NT2/D1 (cell line): ENCODE measurements at regions not wholly inside any gene's neighbourhood (a gene's known extent, or its start where the extent isn't known, plus 50 kb on each side); places are given as distances from the start of the nearest gene placed in this dataset.
"Not testable (repeated sequence)": the region's sequence is repeated elsewhere in the genome, so short reads cannot be mapped to it uniquely, and the experiment has no call there.

Experiments
- DNase-seq: peaks from one replicate; pipeline ENCODE4 v3.0.0-alpha.2; 2011; ENCODE audit warnings: low read depth, low spot score
- H3K27me3 ChIP-seq: 2 replicates; pipeline ENCODE4 v1.6.0; 2011; ENCODE audit warnings: mild to moderate bottlenecking; ENCODE audit not compliant: insufficient read length, insufficient read depth
- H3K36me3 ChIP-seq: 2 replicates; pipeline ENCODE4 v1.6.1; 2011; ENCODE audit warnings: mild to moderate bottlenecking, low read length, mixed read lengths; ENCODE audit not compliant: insufficient read depth, insufficient read length
- H3K4me1 ChIP-seq: 2 replicates; pipeline ENCODE4 v1.5.1; 2011; ENCODE audit not compliant: insufficient read depth, insufficient read length
- H3K4me3 ChIP-seq: 2 replicates; pipeline ENCODE4 v1.5.1; 2011; ENCODE audit warnings: low read depth; ENCODE audit not compliant: insufficient read length
- H3K9ac ChIP-seq: 2 replicates; pipeline ENCODE4 v1.6.0; 2011; ENCODE audit warnings: low read depth; ENCODE audit not compliant: insufficient read length
- H3K9me3 ChIP-seq: 2 replicates; pipeline ENCODE4 v1.5.1; 2011; ENCODE audit warnings: mild to moderate bottlenecking, low read length; ENCODE audit not compliant: insufficient read depth
- SUZ12 ChIP-seq: IDR thresholded peaks from 2 replicates; pipeline ENCODE4 v1.6.1; 2011; ENCODE audit not compliant: insufficient read length, insufficient read depth; ENCODE audit errors: extremely low read depth
- YY1 ChIP-seq: IDR thresholded peaks from 2 replicates; pipeline ENCODE4 v1.6.1; 2011; ENCODE audit not compliant: insufficient read length, insufficient read depth
- ZNF274 ChIP-seq: IDR thresholded peaks from 2 replicates; pipeline ENCODE4 v1.6.1; 2011; ENCODE audit warnings: mild to moderate bottlenecking, low read depth, low read length

- H3K36me3 ChIP-seq, DNase-seq, H3K4me3 ChIP-seq, H3K9ac ChIP-seq, H3K9me3 ChIP-seq, H3K4me1 ChIP-seq, H3K27me3 ChIP-seq: not testable (repeated sequence)
These were observed 738.2 kb downstream of the PRIM2 start for GRCh38 chr6:58055465-58056176.

- not testable (repeated sequence) for H3K9ac ChIP-seq, DNase-seq, H3K4me1 ChIP-seq, H3K36me3 ChIP-seq, H3K4me3 ChIP-seq, H3K9me3 ChIP-seq, H3K27me3 ChIP-seq
These were observed 742.3 kb downstream of the PRIM2 start for GRCh38 chr6:58059701-58060100.

- H3K4me1 ChIP-seq, H3K27me3 ChIP-seq, H3K9ac ChIP-seq, H3K9me3 ChIP-seq, DNase-seq, H3K36me3 ChIP-seq, H3K4me3 ChIP-seq: not testable (repeated sequence)
These were observed 746.1 kb downstream of the PRIM2 start for GRCh38 chr6:58063542-58063941.

- H3K36me3 ChIP-seq, H3K9me3 ChIP-seq, H3K4me1 ChIP-seq, H3K27me3 ChIP-seq, H3K4me3 ChIP-seq, DNase-seq, H3K9ac ChIP-seq: not testable (repeated sequence)
These were observed 750.6 kb downstream of the PRIM2 start for GRCh38 chr6:58067867-58068548.

- TF ChIP-seq SUZ12 (no peak), YY1 (no peak), ZNF274 (no peak)
- no peaks in the 10 kb centered on the region for H3K9me3 ChIP-seq
- H3K27me3 ChIP-seq, result no peaks in the 10 kb centered on the region
- H3K4me3 ChIP-seq, result no peak overlapping the region
- no peak overlapping the region for H3K9ac ChIP-seq
- H3K4me1 ChIP-seq, result no peaks in the 10 kb centered on the region
- DNase-seq, result no peak
- H3K36me3 ChIP-seq, result no peaks in the 10 kb centered on the region
These were observed 755.8 kb downstream of the PRIM2 start for GRCh38 chr6:58073263-58073662.

GRCh38 chr6:58090067-58090466, 772.6 kb downstream of the PRIM2 start:
- not testable (repeated sequence) for DNase-seq, H3K9me3 ChIP-seq, H3K4me1 ChIP-seq, H3K9ac ChIP-seq, H3K36me3 ChIP-seq, H3K27me3 ChIP-seq, H3K4me3 ChIP-seq

GRCh38 chr6:58097251-58097650, 779.8 kb downstream of the PRIM2 start:
- not testable (repeated sequence) for H3K4me1 ChIP-seq, H3K4me3 ChIP-seq, H3K9ac ChIP-seq, H3K27me3 ChIP-seq, DNase-seq, H3K36me3 ChIP-seq, H3K9me3 ChIP-seq

GRCh38 chr6:58113960-58114359, 796.5 kb downstream of the PRIM2 start:
- DNase-seq, result peak; percentile 20

GRCh38 chr6:58117162-58117561, 799.7 kb downstream of the PRIM2 start:
- not testable (repeated sequence) for H3K27me3 ChIP-seq, H3K36me3 ChIP-seq, DNase-seq, H3K4me3 ChIP-seq, H3K9me3 ChIP-seq, H3K9ac ChIP-seq, H3K4me1 ChIP-seq

More at GRCh38 chr6:58113960-58114359, 796.5 kb downstream of the PRIM2 start:
- no peak overlapping the region for H3K4me3 ChIP-seq
- TF ChIP-seq SUZ12, result no peak
- TF ChIP-seq YY1, result no peak
- no peak for TF ChIP-seq ZNF274
- H3K36me3 ChIP-seq, result no peaks in the 10 kb centered on the region
- no peak overlapping the region for H3K9ac ChIP-seq
- H3K4me1 ChIP-seq, result no peaks in the 10 kb centered on the region
- no peaks in the 10 kb centered on the region for H3K27me3 ChIP-seq
- no peaks in the 10 kb centered on the region for H3K9me3 ChIP-seq

- not testable (repeated sequence) for H3K27me3 ChIP-seq, DNase-seq, H3K4me3 ChIP-seq, H3K36me3 ChIP-seq, H3K4me1 ChIP-seq, H3K9ac ChIP-seq, H3K9me3 ChIP-seq
These were observed 804.2 kb downstream of the PRIM2 start for GRCh38 chr6:58121616-58122015.

GRCh38 chr6:58123770-58124169, 806.3 kb downstream of the PRIM2 start:
- H3K36me3 ChIP-seq, H3K4me1 ChIP-seq, H3K9me3 ChIP-seq, H3K4me3 ChIP-seq, H3K27me3 ChIP-seq, H3K9ac ChIP-seq, DNase-seq: not testable (repeated sequence)
